ENCODE measurements at regions not wholly inside any gene's neighbourhood (a gene's known extent, or its start where the extent isn't known, plus 50 kb on each side); places are given as distances from the start of the nearest gene placed in this dataset.
"Not testable (repeated sequence)": the region's sequence is repeated elsewhere in the genome, so short reads cannot be mapped to it uniquely, and the experiment has no call there.

DNA sequence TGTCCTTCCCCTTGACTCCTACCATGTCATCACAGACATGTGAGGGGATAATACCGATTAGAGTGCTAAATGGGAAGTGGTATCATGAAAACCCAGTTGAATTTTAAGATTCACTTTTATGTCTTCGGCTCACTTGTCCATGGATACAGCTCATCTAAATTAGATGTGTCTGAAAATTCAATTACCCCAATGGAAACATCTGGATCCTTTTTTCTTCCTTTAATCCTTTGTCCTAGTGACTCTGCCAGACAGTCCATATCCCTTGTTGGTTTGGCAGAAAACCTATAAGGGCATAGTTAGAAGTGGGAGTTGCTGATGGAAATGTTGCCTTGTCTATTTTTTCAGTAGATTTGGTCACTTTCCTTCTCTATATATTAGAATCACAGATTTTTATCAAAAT is 271.9 kb downstream of the MTERF1 start:
- H4K20me1 ChIP-seq: no peaks in the 10 kb centered on the region
- no peak overlapping the region for H3K9ac ChIP-seq
- H3K27me3 ChIP-seq: no peaks in the 10 kb centered on the region
- TF ChIP-seq Cebpa-rat (IDR thresholded peaks at IDR 0.05): no peak
- no peak overlapping the region for H3K27ac ChIP-seq
- H3K4me3 ChIP-seq: no peak overlapping the region
- no peak overlapping the region for H3K4me2 ChIP-seq
- H3K4me1 ChIP-seq: no peaks in the 10 kb centered on the region
- H3K9me3 ChIP-seq (replicated peaks in 1 of 11): peaks cover 0 to 5% (median 0%) of the 10 kb centered on the region in 11 experiments; a peak in 1 of 22 replicates
- H3K36me3 ChIP-seq: no peaks in the 10 kb centered on the region

DNA sequence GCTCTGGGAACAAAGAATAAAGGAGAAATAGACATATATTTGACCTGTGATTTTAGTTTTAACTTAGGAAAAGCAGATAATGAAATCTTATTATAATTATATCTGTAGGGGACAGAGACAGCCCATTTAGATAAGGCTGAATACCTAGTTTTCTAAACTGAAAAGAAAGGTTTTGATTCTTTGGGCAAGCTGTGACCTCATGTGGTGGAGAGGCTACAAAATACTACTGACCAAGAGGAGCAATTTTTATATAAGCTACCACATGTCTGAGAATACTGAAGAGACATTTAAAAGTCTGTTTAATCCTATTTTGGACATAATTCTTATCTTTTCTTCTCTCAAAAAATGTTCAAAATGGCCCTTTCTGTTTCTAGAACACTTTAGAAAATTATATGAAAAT is 271.0 kb downstream of the MTERF1 start:
- H3K27ac ChIP-seq: no peak overlapping the region
- no peaks in the 10 kb centered on the region for H4K20me1 ChIP-seq
- peaks cover 0 to 5% (median 0%) of the 10 kb centered on the region in 11 experiments; a peak in 1 of 22 replicates for H3K9me3 ChIP-seq (replicated peaks in 1 of 11)
- no peaks in the 10 kb centered on the region for H3K4me1 ChIP-seq
- no peak overlapping the region for H3K4me3 ChIP-seq
- no peaks in the 10 kb centered on the region for H3K36me3 ChIP-seq
- no peak overlapping the region for H3K4me2 ChIP-seq
- no peak overlapping the region for H3K9ac ChIP-seq
- TF ChIP-seq Cebpa-rat (IDR thresholded peaks at IDR 0.05): no peak
- no peaks in the 10 kb centered on the region for H3K27me3 ChIP-seq

DNA sequence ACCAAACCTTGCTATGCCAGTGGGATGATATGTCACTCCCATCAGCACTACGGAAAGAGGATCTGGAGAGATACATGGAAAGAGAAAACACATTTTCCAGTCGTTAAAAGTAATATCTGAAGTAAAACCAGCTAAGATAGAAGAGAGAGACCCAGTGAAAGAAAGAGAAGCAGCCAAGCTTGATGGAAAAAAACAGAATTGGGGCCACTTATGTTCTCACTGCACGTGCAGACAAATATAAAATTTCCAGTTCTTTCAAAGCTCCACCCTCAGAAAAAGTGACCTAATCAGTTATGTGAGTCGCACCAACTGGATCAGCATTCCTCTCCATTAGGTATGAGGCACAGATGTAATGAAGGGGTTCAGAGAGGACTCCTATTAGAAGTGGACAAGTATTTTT is 266.1 kb downstream of the MTERF1 start:
- H3K4me2 ChIP-seq: no peak overlapping the region
- H3K4me3 ChIP-seq: no peak overlapping the region
- TF ChIP-seq Cebpa-rat (IDR thresholded peaks at IDR 0.05): no peak
- H3K4me1 ChIP-seq: no peaks in the 10 kb centered on the region
- no peaks in the 10 kb centered on the region for H3K27me3 ChIP-seq
- H4K20me1 ChIP-seq: no peaks in the 10 kb centered on the region
- no peaks in the 10 kb centered on the region for H3K36me3 ChIP-seq
- H3K9me3 ChIP-seq (replicated peaks in 1 of 11): peaks cover 0 to 5% (median 0%) of the 10 kb centered on the region in 11 experiments; a peak in 1 of 22 replicates
- no peak overlapping the region for H3K9ac ChIP-seq
- H3K27ac ChIP-seq: no peak overlapping the region

DNA sequence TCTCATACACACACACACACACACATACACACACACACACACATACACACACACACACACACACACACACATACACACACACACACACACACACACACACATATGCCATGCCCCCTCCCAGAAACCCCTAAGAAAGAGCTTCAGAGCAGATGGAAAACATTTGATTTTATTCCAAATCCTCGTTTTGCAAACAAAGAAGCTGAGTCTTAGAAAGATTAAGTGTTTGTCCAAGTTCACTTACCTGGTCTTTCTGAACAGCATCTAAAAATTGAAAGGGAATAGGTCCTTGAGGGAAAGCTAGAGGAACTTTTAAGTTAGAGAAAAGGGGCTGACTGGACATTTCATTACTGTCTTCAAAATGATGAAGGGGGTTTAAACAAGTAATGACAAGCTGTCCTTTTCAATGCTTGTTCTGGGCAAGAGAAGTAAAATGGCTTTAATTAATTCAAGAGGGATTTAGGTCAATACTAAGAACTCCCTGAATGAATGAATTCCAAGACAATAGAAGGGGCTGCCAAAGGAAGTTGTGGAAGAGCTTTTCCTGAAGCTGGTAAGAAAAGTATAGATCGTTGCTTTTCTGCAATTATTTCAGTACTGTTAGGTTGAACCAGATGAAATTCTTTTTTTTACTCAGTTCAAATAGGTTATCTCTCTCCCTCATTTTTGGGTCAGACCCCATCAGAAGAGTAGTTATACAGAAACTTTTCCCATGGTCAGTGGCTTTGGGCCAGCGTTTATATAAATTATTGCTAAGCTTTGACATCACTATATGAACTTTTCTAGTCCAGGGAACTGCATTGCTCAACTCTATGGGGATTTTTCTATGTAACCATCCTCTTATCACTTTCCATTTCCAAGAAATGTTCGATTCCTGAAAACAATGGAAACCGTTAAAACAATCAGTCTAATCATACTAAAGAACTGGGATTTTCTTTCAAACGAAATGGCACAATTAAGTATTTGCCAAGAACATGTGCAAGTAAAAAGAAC is 261.4 kb downstream of the MTERF1 start:
- Histone ChIP-seq H3K27ac (no peak overlapping the region), H4K20me1 (no peaks in the 10 kb centered on the region), H3K36me3 (no peaks in the 10 kb centered on the region), H3K9ac (no peak overlapping the region), H3K4me1 (no peaks in the 10 kb centered on the region), H3K4me2 (no peak overlapping the region), H3K9me3 (replicated peaks in 1 of 11) (no peaks in the 10 kb centered on the region), H3K27me3 (no peaks in the 10 kb centered on the region), H3K4me3 (no peak overlapping the region)
- no peak for TF ChIP-seq Cebpa-rat (IDR thresholded peaks at IDR 0.05)

DNA sequence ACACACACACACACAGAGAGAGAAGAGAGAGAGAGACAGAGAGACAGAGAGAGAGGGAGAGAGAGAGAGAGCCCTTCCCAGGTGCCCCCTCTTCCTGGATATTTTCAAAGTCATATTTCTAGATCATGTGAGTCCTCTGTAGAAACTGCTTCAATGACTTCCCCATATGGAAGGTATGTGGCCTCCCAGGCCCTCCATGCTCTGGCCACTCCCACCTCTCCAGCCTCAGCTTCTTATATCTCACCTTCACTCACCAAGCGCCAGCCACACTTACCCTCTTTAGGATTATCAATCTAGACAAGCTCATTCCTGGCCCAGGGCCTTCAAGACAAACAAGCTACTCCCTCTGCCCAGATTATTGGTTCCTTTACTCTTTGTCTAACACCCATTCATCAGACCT is 259.7 kb downstream of the MTERF1 start:
- no peaks in the 10 kb centered on the region for H3K4me1 ChIP-seq
- no peak overlapping the region for H3K4me2 ChIP-seq
- H4K20me1 ChIP-seq: no peaks in the 10 kb centered on the region
- no peak for TF ChIP-seq Cebpa-rat (IDR thresholded peaks at IDR 0.05)
- H3K27ac ChIP-seq: no peak overlapping the region
- no peak overlapping the region for H3K9ac ChIP-seq
- H3K4me3 ChIP-seq: no peak overlapping the region
- H3K9me3 ChIP-seq (replicated peaks in 1 of 11): no peaks in the 10 kb centered on the region
- H3K27me3 ChIP-seq: no peaks in the 10 kb centered on the region
- H3K36me3 ChIP-seq: no peaks in the 10 kb centered on the region

DNA sequence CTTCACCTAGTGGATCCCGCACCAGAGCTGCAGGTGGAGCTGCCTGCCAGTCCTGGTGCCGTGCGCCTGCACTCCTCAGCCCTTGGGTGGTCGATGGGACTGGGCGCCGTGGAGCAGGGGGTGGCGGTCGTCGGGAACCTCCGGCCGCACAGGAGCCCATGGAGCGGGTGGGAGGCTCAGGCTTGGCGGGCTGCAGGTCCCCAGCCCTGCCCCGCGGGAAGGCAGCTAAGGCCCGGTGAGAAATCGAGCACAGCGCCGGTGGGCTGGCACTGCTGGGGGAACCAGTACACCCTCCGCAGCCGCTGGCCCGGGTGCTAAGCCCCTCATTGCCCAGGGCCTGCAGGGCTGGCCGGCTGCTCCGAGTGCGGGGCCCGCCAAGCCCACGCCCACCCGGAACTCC is 253.2 kb downstream of the MTERF1 start:
- not testable (repeated sequence) for H3K4me2 ChIP-seq; H3K4me1 ChIP-seq; H4K20me1 ChIP-seq; H3K4me3 ChIP-seq; H3K9ac ChIP-seq; H3K36me3 ChIP-seq; H3K27me3 ChIP-seq; H3K27ac ChIP-seq; H3K9me3 ChIP-seq (replicated peaks in 1 of 11)

DNA sequence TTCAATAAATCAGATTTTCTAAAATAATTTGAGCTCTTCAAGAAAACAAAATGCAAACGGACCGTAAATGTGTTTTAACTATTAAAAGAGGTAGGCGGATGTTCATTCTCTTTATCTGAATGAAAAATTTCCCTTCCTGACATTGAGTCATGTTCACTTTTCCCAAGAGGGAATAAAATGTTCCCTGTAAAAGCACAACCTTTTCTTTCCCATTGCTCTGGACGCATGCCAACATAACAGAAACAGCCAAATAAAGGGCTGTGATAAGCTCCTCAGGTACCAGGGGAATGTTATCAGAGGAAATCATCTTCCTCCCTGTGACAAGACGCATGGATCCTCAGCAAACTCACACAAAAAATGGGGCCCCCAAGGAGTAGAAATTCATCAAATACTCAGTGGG is 251.8 kb downstream of the MTERF1 start:
- Histone ChIP-seq H3K9ac (no peak overlapping the region), H3K36me3 (no peaks in the 10 kb centered on the region), H3K27ac (no peak overlapping the region), H3K4me2 (no peak overlapping the region), H3K27me3 (no peaks in the 10 kb centered on the region), H3K4me3 (no peak overlapping the region), H4K20me1 (no peaks in the 10 kb centered on the region), H3K4me1 (no peaks in the 10 kb centered on the region), H3K9me3 (replicated peaks in 1 of 11) (peaks cover 0 to 4% (median 0%) of the 10 kb centered on the region in 11 experiments; a peak in 1 of 22 replicates)
- TF ChIP-seq Cebpa-rat (IDR thresholded peaks at IDR 0.05): no peak

DNA sequence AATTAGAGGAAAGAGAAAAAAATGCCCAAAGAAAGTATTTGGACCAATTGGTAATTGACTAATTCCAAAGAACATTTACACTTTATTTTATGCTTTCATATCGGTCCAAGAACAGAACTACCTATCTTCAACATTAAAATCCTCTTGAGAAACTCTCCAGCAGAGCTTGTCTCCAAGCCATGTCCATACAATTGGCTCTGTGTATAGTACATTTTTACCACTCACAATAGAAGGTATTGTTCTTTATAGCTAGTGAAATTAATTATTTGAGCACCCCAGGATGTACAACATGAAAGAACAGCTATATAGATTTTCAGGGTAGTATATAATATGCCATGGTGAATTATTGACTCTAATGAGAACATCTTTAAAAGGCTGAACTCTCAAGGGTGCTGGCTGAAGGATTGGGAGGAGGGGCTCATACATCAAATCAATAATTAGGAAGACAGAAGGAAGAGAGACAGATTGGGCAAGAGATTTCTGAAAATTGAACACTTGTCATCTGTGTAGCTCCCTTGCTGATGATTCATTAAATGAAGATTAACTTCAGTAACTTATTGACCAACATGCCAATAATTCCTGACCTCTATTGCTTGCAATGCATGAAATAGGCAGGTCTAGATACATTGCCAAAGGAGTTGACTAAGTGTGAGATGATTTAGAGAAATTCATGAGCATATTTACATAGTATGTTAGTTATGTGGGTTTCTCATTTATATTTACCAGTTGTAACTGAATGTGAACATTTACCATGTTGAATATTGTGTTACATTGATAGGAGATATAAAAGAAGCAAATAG is 249.7 kb downstream of the MTERF1 start:
- Histone ChIP-seq H4K20me1 (no peaks in the 10 kb centered on the region), H3K9me3 (replicated peaks in 1 of 11) (peaks cover 0 to 4% (median 0%) of the 10 kb centered on the region in 11 experiments; a peak in 1 of 22 replicates), H3K4me1 (no peaks in the 10 kb centered on the region), H3K9ac (no peak overlapping the region), H3K36me3 (no peaks in the 10 kb centered on the region), H3K4me2 (no peak overlapping the region), H3K4me3 (no peak overlapping the region), H3K27me3 (no peaks in the 10 kb centered on the region), H3K27ac (no peak overlapping the region)
- no peak for TF ChIP-seq Cebpa-rat (IDR thresholded peaks at IDR 0.05)

DNA sequence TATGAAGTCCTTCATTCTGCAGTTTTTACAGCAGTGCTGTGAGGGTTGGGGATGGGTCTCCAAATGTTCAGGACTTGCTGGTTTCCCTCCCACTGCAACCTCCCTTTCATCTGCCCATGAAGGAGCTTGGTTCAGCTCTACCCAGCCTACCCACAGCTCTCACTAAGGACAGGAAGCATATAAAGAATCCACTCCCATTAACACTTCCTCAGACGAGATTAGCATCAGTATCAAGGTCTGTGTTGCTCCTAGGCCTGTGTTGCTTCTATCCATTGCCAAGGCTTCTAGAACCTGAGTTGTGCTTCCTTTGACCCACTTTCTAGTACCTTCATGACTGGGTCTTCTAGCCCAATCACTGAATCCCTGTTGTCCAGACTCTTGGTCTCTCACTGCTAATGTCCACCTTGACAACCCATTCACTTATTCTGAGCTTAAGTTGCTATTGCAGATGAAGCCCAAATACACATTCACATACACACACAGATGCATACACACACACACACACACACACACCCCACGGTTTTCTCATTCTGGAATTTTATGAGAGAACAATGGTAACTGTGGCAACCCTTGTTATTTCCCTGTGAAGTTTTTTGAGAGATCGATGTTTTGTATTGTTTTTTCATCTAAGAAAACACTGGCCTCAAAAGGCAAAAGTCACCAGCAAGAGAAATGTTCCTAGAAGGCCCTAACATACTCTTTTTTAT is 248.1 kb downstream of the MTERF1 start:
- H3K4me2 ChIP-seq: no peak overlapping the region
- H3K27me3 ChIP-seq: no peaks in the 10 kb centered on the region
- H3K36me3 ChIP-seq: no peaks in the 10 kb centered on the region
- H3K4me1 ChIP-seq: no peaks in the 10 kb centered on the region
- H3K4me3 ChIP-seq: no peak overlapping the region
- TF ChIP-seq Cebpa-rat (IDR thresholded peaks at IDR 0.05): no peak
- H3K9me3 ChIP-seq (replicated peaks in 1 of 11): no peaks in the 10 kb centered on the region; a peak in 1 of 22 replicates
- H3K9ac ChIP-seq: no peak overlapping the region
- H4K20me1 ChIP-seq: no peaks in the 10 kb centered on the region
- no peak overlapping the region for H3K27ac ChIP-seq

All from BLaER1 treated with 17β-estradiol and CSF1 and Interleukin-3, amounts not matched to agents 10 nM and 100 nM (cell line).